ENCODE measurements at regions not wholly inside any gene's neighbourhood (a gene's known extent, or its start where the extent isn't known, plus 50 kb on each side); places are given as distances from the start of the nearest gene placed in this dataset.

GRCh38 chr4:26023203-26023972 is 109.4 kb downstream of the SMIM20 start:
- no peaks in the 10 kb centered on the region for H3K27me3 ChIP-seq (ENCODE audit: insufficient read depth, low read length)
- TF ChIP-seq EZH2 (IDR thresholded peaks at IDR 0.05; ENCODE audit: borderline replicate concordance, low read length) (no peak), CTCF (IDR thresholded peaks at IDR 0.05; ENCODE audit: low read length) (no peak)
- no peak overlapping the region for H3K4me2 ChIP-seq (ENCODE audit: low read length)
- H4K20me1 ChIP-seq (ENCODE audit: insufficient read depth, low read length): no peaks in the 10 kb centered on the region
- no peak overlapping the region for H2AFZ ChIP-seq (ENCODE audit: low read length)
- H3K4me3 ChIP-seq (ENCODE audit: low read depth, low read length, poor library complexity, severe bottlenecking): no peak overlapping the region
- no peaks in the 10 kb centered on the region for H3K79me2 ChIP-seq (ENCODE audit: insufficient read depth, low read length)
- H3F3A ChIP-seq (ENCODE audit: insufficient read depth, low read length): no peaks in the 10 kb centered on the region
- no peaks in the 10 kb centered on the region for H3K9me3 ChIP-seq (ENCODE audit: low read length)
- no peak overlapping the region for H3K9ac ChIP-seq (ENCODE audit: low read length)
- no peak overlapping the region for H3K27ac ChIP-seq (ENCODE audit: low read depth, low read length, poor library complexity, severe bottlenecking)
- no peaks in the 10 kb centered on the region for H3K4me1 ChIP-seq (ENCODE audit: insufficient read depth, low read length, severe bottlenecking)
- H3K36me3 ChIP-seq (ENCODE audit: insufficient read depth, low read length): no peaks in the 10 kb centered on the region
- no peaks in the 10 kb centered on the region for H3K9me2 ChIP-seq (ENCODE audit: low read depth, low read length)

- Histone ChIP-seq H3K9me3 (ENCODE audit: low read length) (no peaks in the 10 kb centered on the region), H3K27me3 (ENCODE audit: insufficient read depth, low read length) (no peaks in the 10 kb centered on the region), H3K79me2 (ENCODE audit: insufficient read depth, low read length) (no peaks in the 10 kb centered on the region), H2AFZ (ENCODE audit: low read length) (no peak overlapping the region), H3F3A (ENCODE audit: insufficient read depth, low read length) (no peaks in the 10 kb centered on the region), H3K9me2 (ENCODE audit: low read depth, low read length) (no peaks in the 10 kb centered on the region), H3K4me1 (ENCODE audit: insufficient read depth, low read length, severe bottlenecking) (no peaks in the 10 kb centered on the region), H3K4me2 (ENCODE audit: low read length) (no peak overlapping the region), H3K9ac (ENCODE audit: low read length) (no peak overlapping the region), H3K27ac (ENCODE audit: low read depth, low read length, poor library complexity, severe bottlenecking) (no peak overlapping the region), H4K20me1 (ENCODE audit: insufficient read depth, low read length) (no peaks in the 10 kb centered on the region), H3K36me3 (ENCODE audit: insufficient read depth, low read length) (no peaks in the 10 kb centered on the region), H3K4me3 (ENCODE audit: low read depth, low read length, poor library complexity, severe bottlenecking) (no peak overlapping the region)
- no peak for TF ChIP-seq EZH2 (IDR thresholded peaks at IDR 0.05; ENCODE audit: borderline replicate concordance, low read length)
- no peak for TF ChIP-seq CTCF (IDR thresholded peaks at IDR 0.05; ENCODE audit: low read length)
Measured at GRCh38 chr4:26024079-26024478, 110.1 kb downstream of the SMIM20 start.

GRCh38 chr4:26028133-26028792 is 114.2 kb downstream of the SMIM20 start:
- Histone ChIP-seq H3K9me2 (ENCODE audit: low read depth, low read length) (no peaks in the 10 kb centered on the region), H3K9me3 (ENCODE audit: low read length) (no peaks in the 10 kb centered on the region), H3K36me3 (ENCODE audit: insufficient read depth, low read length) (no peaks in the 10 kb centered on the region), H3K4me2 (ENCODE audit: low read length) (no peak overlapping the region), H4K20me1 (ENCODE audit: insufficient read depth, low read length) (no peaks in the 10 kb centered on the region), H3K4me3 (ENCODE audit: low read depth, low read length, poor library complexity, severe bottlenecking) (no peak overlapping the region), H3K4me1 (ENCODE audit: insufficient read depth, low read length, severe bottlenecking) (no peaks in the 10 kb centered on the region), H3F3A (ENCODE audit: insufficient read depth, low read length) (no peaks in the 10 kb centered on the region), H3K9ac (ENCODE audit: low read length) (no peak overlapping the region), H2AFZ (ENCODE audit: low read length) (no peak overlapping the region), H3K27ac (ENCODE audit: low read depth, low read length, poor library complexity, severe bottlenecking) (no peak overlapping the region), H3K27me3 (ENCODE audit: insufficient read depth, low read length) (no peaks in the 10 kb centered on the region), H3K79me2 (ENCODE audit: insufficient read depth, low read length) (no peaks in the 10 kb centered on the region)
- no peak for TF ChIP-seq EZH2 (IDR thresholded peaks at IDR 0.05; ENCODE audit: borderline replicate concordance, low read length)
- no peak for TF ChIP-seq CTCF (IDR thresholded peaks at IDR 0.05; ENCODE audit: low read length)

All from OCI-LY1 (cell line).